OCI-LY1 (cell line): ENCODE measurements at regions not wholly inside any gene's neighbourhood (a gene's known extent, or its start where the extent isn't known, plus 50 kb on each side); places are given as distances from the start of the nearest gene placed in this dataset.

Experiments used
- H2AFZ ChIP-seq: fragments of 200-600 bp; sonication (generic), shearing (Covaris generic); 2 replicates; pipeline ENCODE4 v1.6.0; 2014; ENCODE audit warnings: antibody characterized with exemption, mild to moderate bottlenecking, low read length
- H3F3A ChIP-seq: fragments of 200-600 bp; sonication (generic), shearing (Covaris generic); 2 replicates; pipeline ENCODE4 v1.6.0; 2014; ENCODE audit warnings: mild to moderate bottlenecking, antibody characterized with exemption, low read length, moderate library complexity; ENCODE audit not compliant: insufficient read depth
- H3K27ac ChIP-seq: fragments of 200-600 bp; sonication (generic); 2 replicates; pipeline ENCODE4 v1.5.1; 2014; ENCODE audit warnings: low read length, mixed run types, mild to moderate bottlenecking, low read depth; ENCODE audit not compliant: poor library complexity, severe bottlenecking
- H3K27me3 ChIP-seq: fragments of 200-600 bp; sonication (generic); 2 replicates; pipeline ENCODE4 v1.6.0; 2014; ENCODE audit warnings: antibody characterized with exemption, mild to moderate bottlenecking, low read length, moderate library complexity; ENCODE audit not compliant: insufficient read depth
- H3K36me3 ChIP-seq: fragments of 200-600 bp; sonication (generic); 2 replicates; pipeline ENCODE4 v1.6.1; 2014; ENCODE audit warnings: mild to moderate bottlenecking, antibody characterized with exemption, low read length, moderate library complexity, mixed read lengths; ENCODE audit not compliant: insufficient read depth
- H3K4me1 ChIP-seq: fragments of 200-600 bp; sonication (generic); 2 replicates; pipeline ENCODE4 v1.5.1; 2014; ENCODE audit warnings: mild to moderate bottlenecking, low read length, moderate library complexity; ENCODE audit not compliant: insufficient read depth, severe bottlenecking
- H3K4me2 ChIP-seq: fragments of 200-600 bp; sonication (generic), shearing (Covaris generic); 2 replicates; pipeline ENCODE4 v1.6.1; 2014; ENCODE audit warnings: low read length
- H3K4me3 ChIP-seq: fragments of 200-600 bp; sonication (generic); 2 replicates; pipeline ENCODE4 v1.5.1; 2014; ENCODE audit warnings: low read length, low read depth, mild to moderate bottlenecking, mixed read lengths; ENCODE audit not compliant: poor library complexity, severe bottlenecking
- H3K79me2 ChIP-seq: fragments of 200-600 bp; shearing (Covaris generic); 2 replicates; pipeline ENCODE4 v1.6.1; 2016; ENCODE audit warnings: mixed run types, low read length, mixed read lengths; ENCODE audit not compliant: insufficient read depth
- H3K9ac ChIP-seq: fragments of 200-600 bp; sonication (generic), shearing (Covaris generic); 2 replicates; pipeline ENCODE4 v1.6.1; 2014; ENCODE audit warnings: mild to moderate bottlenecking, low read length, mixed read lengths
- H3K9me2 ChIP-seq: fragments of 200-600 bp; sonication (generic), shearing (Covaris generic); 2 replicates; pipeline ENCODE4 v1.6.1; 2014; ENCODE audit warnings: low read depth, mild to moderate bottlenecking, low read length, mixed read lengths
- H3K9me3 ChIP-seq: fragments of 200-600 bp; shearing (Covaris generic); 2 replicates; pipeline ENCODE4 v1.6.1; 2014; ENCODE audit warnings: low read length, mixed read lengths
- H4K20me1 ChIP-seq: fragments of 200-600 bp; sonication (generic), shearing (Covaris generic); 2 replicates; pipeline ENCODE4 v1.6.0; 2016; ENCODE audit warnings: mild to moderate bottlenecking, low read length; ENCODE audit not compliant: insufficient read depth
- CTCF ChIP-seq: fragments of 200-600 bp; sonication (generic), shearing (Covaris generic); IDR thresholded peaks from 2 replicates; pipeline ENCODE4 v1.5.1; 2017; ENCODE audit warnings: mild to moderate bottlenecking, antibody characterized with exemption, low read length, moderate library complexity, mixed read lengths
- EZH2 ChIP-seq: fragments of 200-600 bp; sonication (generic), shearing (Covaris generic); IDR thresholded peaks from 2 replicates; pipeline ENCODE4 v1.8.0; 2017; ENCODE audit warnings: borderline replicate concordance, mixed run types, mild to moderate bottlenecking, antibody characterized with exemption, low read length, moderate library complexity, mixed read lengths

- no peaks in the 10 kb centered on the region for H3K36me3 ChIP-seq
- no peaks in the 10 kb centered on the region for H3K9me2 ChIP-seq
- no peaks in the 10 kb centered on the region for H4K20me1 ChIP-seq
- no peak overlapping the region for H3K9ac ChIP-seq
- no peaks in the 10 kb centered on the region for H3K9me3 ChIP-seq
- TF ChIP-seq EZH2 (no peak), CTCF (no peak)
- H3K4me1 ChIP-seq = no peaks in the 10 kb centered on the region
- no peaks in the 10 kb centered on the region for H3K27me3 ChIP-seq
- H3K4me3 ChIP-seq = no peak overlapping the region
- no peak overlapping the region for H3K4me2 ChIP-seq
- no peak overlapping the region for H2AFZ ChIP-seq
- H3K79me2 ChIP-seq = no peaks in the 10 kb centered on the region
- H3F3A ChIP-seq = no peaks in the 10 kb centered on the region
- no peak overlapping the region for H3K27ac ChIP-seq
Measured at GRCh38 chr4:147370473-147370872, 110.4 kb upstream of the EDNRA start.

- Histone ChIP-seq H3K27ac (no peak overlapping the region), H3K4me3 (no peak overlapping the region), H3K27me3 (no peaks in the 10 kb centered on the region), H4K20me1 (no peaks in the 10 kb centered on the region), H3F3A (no peaks in the 10 kb centered on the region), H3K9me3 (no peaks in the 10 kb centered on the region), H3K9me2 (no peaks in the 10 kb centered on the region), H3K4me1 (no peaks in the 10 kb centered on the region), H3K79me2 (no peaks in the 10 kb centered on the region), H3K4me2 (no peak overlapping the region), H2AFZ (no peak overlapping the region), H3K36me3 (no peaks in the 10 kb centered on the region), H3K9ac (no peak overlapping the region)
- TF ChIP-seq CTCF (no peak), EZH2 (no peak)
Measured at GRCh38 chr4:147370881-147371280, 110.0 kb upstream of the EDNRA start.

- H3F3A ChIP-seq = no peaks in the 10 kb centered on the region
- no peaks in the 10 kb centered on the region for H4K20me1 ChIP-seq
- H3K9ac ChIP-seq = no peak overlapping the region
- H3K4me3 ChIP-seq = no peak overlapping the region
- H3K27ac ChIP-seq = no peak overlapping the region
- no peak overlapping the region for H3K4me2 ChIP-seq
- H3K4me1 ChIP-seq = no peaks in the 10 kb centered on the region
- H3K79me2 ChIP-seq = no peaks in the 10 kb centered on the region
- TF ChIP-seq EZH2 = no peak
- TF ChIP-seq CTCF = no peak
- H2AFZ ChIP-seq = no peak overlapping the region
- H3K36me3 ChIP-seq = no peaks in the 10 kb centered on the region
- no peaks in the 10 kb centered on the region for H3K9me2 ChIP-seq
- H3K9me3 ChIP-seq = no peaks in the 10 kb centered on the region
- no peaks in the 10 kb centered on the region for H3K27me3 ChIP-seq
Measured at GRCh38 chr4:147371661-147372060, 109.2 kb upstream of the EDNRA start.
